Transverse colon (tissue), 4 donors: ENCODE measurements at regions not wholly inside any gene's neighbourhood (a gene's known extent, or its start where the extent isn't known, plus 50 kb on each side); places are given as distances from the start of the nearest gene placed in this dataset.

ENCODE experiments used
- DNase-seq: peaks from one replicate; pipeline ENCODE4 v3.0.0-alpha.2; 2019
- H3K27ac ChIP-seq, 4 donors: fragments of 200-600 bp; sonication (generic); 2 replicates each; pipeline ENCODE4 v1.5.1; 2016 to 2018; ENCODE audit warnings: inconsistent platforms in 4 of 4
- H3K27me3 ChIP-seq: fragments of 200-600 bp; sonication (generic); 2 replicates; pipeline ENCODE4 v1.5.1; 2017; ENCODE audit warnings: inconsistent platforms
- H3K36me3 ChIP-seq, 4 donors: fragments of 200-600 bp; sonication (generic); 2 replicates each; pipeline ENCODE4 v1.5.1; 2017 to 2019; ENCODE audit warnings: inconsistent platforms in 4 of 4
- H3K4me1 ChIP-seq, 4 donors: fragments of 200-600 bp; sonication (generic); 2 replicates each; pipeline ENCODE4 v1.5.1; 2017 to 2020; ENCODE audit warnings: inconsistent platforms in 4 of 4
- H3K4me3 ChIP-seq, 4 donors: fragments of 200-600 bp; sonication (generic); 1 replicate in 1 of 4; 2 replicates in 3 of 4; pipeline versions ENCODE4 v1.5.1 to v1.6.1; 2017 to 2019; ENCODE audit warnings: inconsistent platforms in 4 of 4
- H3K9me3 ChIP-seq, 2 donors: fragments of 200-600 bp; sonication (generic); 2 replicates each; pipeline ENCODE4 v1.5.1; 2017 to 2019; ENCODE audit warnings: inconsistent platforms in 2 of 2
- EP300 ChIP-seq: sonication (generic); formaldehyde crosslinking; IDR thresholded peaks from one replicate; pipeline ENCODE4 v1.6.1; 2017; ENCODE audit warnings: antibody characterized with exemption, low read depth
- POLR2A ChIP-seq: fragments of 450-650 bp; IDR thresholded peaks from one replicate; pipeline ENCODE4 v1.6.1; 2016; ENCODE audit warnings: antibody characterized with exemption, mild to moderate bottlenecking, moderate library complexity
- POLR2AphosphoS5 ChIP-seq, 3 donors: sonication (generic); formaldehyde crosslinking; IDR thresholded peaks; one replicate each; pipeline ENCODE4 v1.6.1; 2016; ENCODE audit warnings: antibody characterized with exemption in 3 of 3
- WGBS, 2 donors: methylation state at CpG; one replicate each; pipeline ENCODE4 v1.1.5; 2018; ENCODE audit warnings: low coverage in 1 of 2; 5-methylcytosine and 5-hydroxymethylcytosine counted together
- in situ Hi-C, 4 donors: fragments of 200-750 bp; cut with MboI; loops; one replicate each; pipeline versions ENCODE4 v1.15.0 to v1.15.1; 2017; ENCODE audit warnings: low sequenced_read_pairs in 3 of 4, low pct_ligation_motif_present in 1 of 4, low pct_unique_long_range_greater_than_20kb in 1 of 4
- intact Hi-C: fragments of 100-400 bp; cut with DNase I; formaldehyde crosslinking; loops from one replicate; pipeline ENCODE4 v1.15.1; 2023; ENCODE audit warnings: low total_unique reads
- TF ChIP-seq, protein P1 (sequence below), 5 experiments: fragments of 200-600 bp in 3 of 5; fragments of 450-650 bp in 2 of 5; sonication (generic) in 3 of 5; IDR thresholded peaks; 1 replicate in 2 of 5; 2 replicates in 3 of 5; pipeline ENCODE4 v1.5.1; 2016 to 2017; ENCODE audit warnings: antibody characterized with exemption in 5 of 5, inconsistent platforms in 3 of 5, mild to moderate bottlenecking in 2 of 5, moderate library complexity in 1 of 5

- TF ChIP-seq, protein P1, sequence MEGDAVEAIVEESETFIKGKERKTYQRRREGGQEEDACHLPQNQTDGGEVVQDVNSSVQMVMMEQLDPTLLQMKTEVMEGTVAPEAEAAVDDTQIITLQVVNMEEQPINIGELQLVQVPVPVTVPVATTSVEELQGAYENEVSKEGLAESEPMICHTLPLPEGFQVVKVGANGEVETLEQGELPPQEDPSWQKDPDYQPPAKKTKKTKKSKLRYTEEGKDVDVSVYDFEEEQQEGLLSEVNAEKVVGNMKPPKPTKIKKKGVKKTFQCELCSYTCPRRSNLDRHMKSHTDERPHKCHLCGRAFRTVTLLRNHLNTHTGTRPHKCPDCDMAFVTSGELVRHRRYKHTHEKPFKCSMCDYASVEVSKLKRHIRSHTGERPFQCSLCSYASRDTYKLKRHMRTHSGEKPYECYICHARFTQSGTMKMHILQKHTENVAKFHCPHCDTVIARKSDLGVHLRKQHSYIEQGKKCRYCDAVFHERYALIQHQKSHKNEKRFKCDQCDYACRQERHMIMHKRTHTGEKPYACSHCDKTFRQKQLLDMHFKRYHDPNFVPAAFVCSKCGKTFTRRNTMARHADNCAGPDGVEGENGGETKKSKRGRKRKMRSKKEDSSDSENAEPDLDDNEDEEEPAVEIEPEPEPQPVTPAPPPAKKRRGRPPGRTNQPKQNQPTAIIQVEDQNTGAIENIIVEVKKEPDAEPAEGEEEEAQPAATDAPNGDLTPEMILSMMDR (IDR thresholded peaks at IDR 0.05), result no peak
- no peak for TF ChIP-seq EP300
- Histone ChIP-seq H3K4me1 (no peaks in the 10 kb centered on the region), H3K36me3 (no peaks in the 10 kb centered on the region), H3K4me3 (no peak overlapping the region), H3K27ac (no peak overlapping the region), H3K9me3 (no peaks in the 10 kb centered on the region), H3K27me3 (no peaks in the 10 kb centered on the region)
- WGBS, 2 donors, result 91 to 96% methylated on average over 3 to 5 of the region's 5 CpGs
- intact Hi-C loops (no loop called here), in situ Hi-C loops (loop anchor here in 2 of 4 donors (25.0 kb wide), 2 partner anchors 218 to 918 kb away; no protein-coding TSS in a partner anchor)
- no peak for DNase-seq
Observed at GRCh38 chr1:244255426-244255965, 196.2 kb downstream of the ADSS2 start.

- 73 to 83% methylated on average over 8 to 13 of the region's 13 CpGs for WGBS, 2 donors
- Histone ChIP-seq H3K9me3 (no peaks in the 10 kb centered on the region), H3K27ac (no peak overlapping the region), H3K36me3 (no peaks in the 10 kb centered on the region), H3K4me1 (no peaks in the 10 kb centered on the region), H3K4me3 (no peak overlapping the region), H3K27me3 (no peaks in the 10 kb centered on the region)
- no peak for DNase-seq
- intact Hi-C loops, result no loop called here
- in situ Hi-C loops, result loop anchor here in 2 of 4 donors (25.0 kb wide), 2 partner anchors 219 to 919 kb away; no protein-coding TSS in a partner anchor
- TF ChIP-seq EP300 (no peak), POLR2A (no peak), POLR2AphosphoS5 (IDR thresholded peaks at IDR 0.05) (no peak)
- TF ChIP-seq, protein P1 (IDR thresholded peaks at IDR 0.05), result no peak
Observed at GRCh38 chr1:244256086-244256676, 195.5 kb downstream of the ADSS2 start.

DNA sequence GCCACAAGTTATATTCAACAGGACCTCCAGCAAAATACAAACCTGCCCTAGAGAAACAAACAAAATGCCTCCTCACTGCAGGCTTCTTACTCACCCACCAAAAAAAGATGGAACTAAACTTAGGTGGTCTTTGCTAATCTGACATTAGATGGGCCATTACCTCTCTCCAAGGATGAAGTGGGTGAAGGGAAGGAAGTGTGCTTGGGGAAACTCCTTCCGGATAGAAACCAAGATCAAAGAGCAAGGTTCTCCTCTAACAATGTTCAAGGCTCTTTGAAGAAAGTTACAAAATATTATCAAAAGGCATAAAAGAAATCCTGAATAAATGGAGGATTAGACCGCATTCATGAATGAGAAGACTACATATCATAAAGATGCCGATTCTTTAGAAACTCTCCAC, 187.5 kb downstream of the ADSS2 start:
- Histone ChIP-seq H3K4me3 (no peak overlapping the region), H3K9me3 (no peaks in the 10 kb centered on the region), H3K27ac (no peak overlapping the region), H3K36me3 (no peaks in the 10 kb centered on the region), H3K27me3 (no peaks in the 10 kb centered on the region), H3K4me1 (no peaks in the 10 kb centered on the region)
- TF ChIP-seq POLR2AphosphoS5 (IDR thresholded peaks at IDR 0.05) (no peak), EP300 (no peak), POLR2A (no peak)
- TF ChIP-seq, protein P1 (IDR thresholded peaks at IDR 0.05), result no peak
- WGBS, 2 donors, result 87 to 97% methylated on average over 3 of the region's 3 CpGs
- in situ Hi-C loops, result loop anchor here in 2 of 4 donors (25.0 kb wide), 2 partner anchors 227 to 927 kb away; no protein-coding TSS in a partner anchor
- intact Hi-C loops, result no loop called here
- no peak for DNase-seq

GRCh38 chr1:244265507-244265906, 186.2 kb downstream of the ADSS2 start:
- no peak overlapping the region for H3K4me3 ChIP-seq
- no peaks in the 10 kb centered on the region for H3K4me1 ChIP-seq
- H3K27ac ChIP-seq, result no peak overlapping the region
- H3K36me3 ChIP-seq, result no peaks in the 10 kb centered on the region
- in situ Hi-C loops, result loop anchor here in 2 of 4 donors (25.0 kb wide), 2 partner anchors 228 to 928 kb away; no protein-coding TSS in a partner anchor
- no peak for DNase-seq
- intact Hi-C loops, result no loop called here
- H3K27me3 ChIP-seq, result no peaks in the 10 kb centered on the region
- TF ChIP-seq POLR2AphosphoS5 (IDR thresholded peaks at IDR 0.05) (no peak), POLR2A (no peak), EP300 (no peak)
- TF ChIP-seq, protein P1 (IDR thresholded peaks at IDR 0.05), result no peak
- no peaks in the 10 kb centered on the region for H3K9me3 ChIP-seq
- WGBS, 2 donors, result 92 to 100% methylated on average over 1 to 2 of the region's 2 CpGs
